HFF-Myc (cell line): ENCODE measurements at regions not wholly inside any gene's neighbourhood (a gene's known extent, or its start where the extent isn't known, plus 50 kb on each side); places are given as distances from the start of the nearest gene placed in this dataset.

Experiments
- DNase-seq: peaks from one replicate; pipeline ENCODE4 v3.0.0-alpha.2; 2011; ENCODE audit warnings: low read depth; ENCODE audit errors: extremely low read depth
- H3K4me3 ChIP-seq: replicated peaks from 2 replicates; pipeline ENCODE4 v1.5.1; 2011; ENCODE audit warnings: low read depth, mild to moderate bottlenecking, control low read depth, low read length
- CTCF ChIP-seq: IDR thresholded peaks from 2 replicates; pipeline ENCODE4 v1.5.1; 2012; ENCODE audit warnings: mild to moderate bottlenecking, low read depth, low read length, control low read depth; ENCODE audit errors: missing control alignments

GRCh38 chr7:17037356-17037755 is 155.6 kb upstream of the AGR3 start:
- no peak overlapping the region for H3K4me3 ChIP-seq
- no peak for DNase-seq
- TF ChIP-seq CTCF: no peak

- DNase-seq: no peak
- no peak overlapping the region for H3K4me3 ChIP-seq
- TF ChIP-seq CTCF: no peak
These were observed 156.5 kb upstream of the AGR3 start for GRCh38 chr7:17038160-17038782.

- no peak overlapping the region for H3K4me3 ChIP-seq
- DNase-seq: no peak
- no peak for TF ChIP-seq CTCF
These were observed 157.0 kb upstream of the AGR3 start for GRCh38 chr7:17038783-17039170.

- H3K4me3 ChIP-seq: no peak overlapping the region
- DNase-seq: no peak
- TF ChIP-seq CTCF: no peak
These were observed 157.6 kb upstream of the AGR3 start for GRCh38 chr7:17039372-17039771.

- H3K4me3 ChIP-seq: no peak overlapping the region
- no peak for TF ChIP-seq CTCF
- DNase-seq: no peak
These were observed 158.9 kb upstream of the AGR3 start for GRCh38 chr7:17040716-17041115.

GRCh38 chr7:17041324-17041723 is 159.5 kb upstream of the AGR3 start:
- peak; percentile 75 for DNase-seq
- no peak overlapping the region for H3K4me3 ChIP-seq
- no peak for TF ChIP-seq CTCF

GRCh38 chr7:17042211-17042610 is 160.4 kb upstream of the AGR3 start:
- DNase-seq: no peak
- no peak overlapping the region for H3K4me3 ChIP-seq
- no peak for TF ChIP-seq CTCF
